ENCODE measurements at regions not wholly inside any gene's neighbourhood (a gene's known extent, or its start where the extent isn't known, plus 50 kb on each side); places are given as distances from the start of the nearest gene placed in this dataset.

GRCh38 chr5:125194883-125195282, 448.4 kb upstream of the ZNF608 start (continued):
- TF ChIP-seq ZNF687 (IDR thresholded peaks at IDR 0.05): no peak

GRCh38 chr5:125196481-125197111, 450.2 kb upstream of the ZNF608 start:
- Histone ChIP-seq H3K36me3 (ENCODE audit: control insufficient read depth in 2 of 2, insufficient read depth in 2 of 2, low read length in 1 of 2) (no peaks in the 10 kb centered on the region), H3K4me2 (ENCODE audit: control insufficient read depth, insufficient read depth) (no peak overlapping the region), H3K4me3 (no peak overlapping the region), H2AFZ (ENCODE audit: control insufficient read depth, low read depth, low read length) (no peak overlapping the region), H3K4me1 (ENCODE audit: control insufficient read depth, insufficient read depth, low read length) (no peaks in the 10 kb centered on the region), H3K27ac (ENCODE audit: control insufficient read depth, insufficient read depth) (no peak overlapping the region), H3K79me2 (ENCODE audit: control insufficient read depth, insufficient read depth, low read length) (no peaks in the 10 kb centered on the region), H3K27me3 (replicated peaks in 1 of 2; ENCODE audit: control insufficient read depth in 2 of 2, insufficient read depth in 2 of 2, low read length in 1 of 2) (no peaks in the 10 kb centered on the region), H4K20me1 (ENCODE audit: control insufficient read depth, insufficient read depth) (no peaks in the 10 kb centered on the region), H3K9me3 (replicated peaks; ENCODE audit: control insufficient read depth, insufficient read depth, low read length) (no peaks in the 10 kb centered on the region), H3K9ac (ENCODE audit: control insufficient read depth, insufficient read depth, low read length) (no peak overlapping the region)
- BruUV-seq (replicated peaks): no TSS peak
- WGBS (ENCODE audit: insufficient coverage, insufficient replicate concordance, low lambda C conversion rate, missing lambda C conversion rate): 50% methylated on average over 13 of the region's 13 CpGs
- POLR2A ChIA-PET: no interaction called here
- in situ Hi-C loops (cut with MboI): no loop called here
- FAIRE-seq: no peak
- no peak for DNase-seq (ENCODE audit: low read depth, low spot score)
- intact Hi-C loops (cut with micrococcal nuclease; ENCODE audit: unreplicated experiment): no loop called here
- RAD21 ChIA-PET (ENCODE audit: unreplicated experiment): interaction anchor here (1.6 kb wide), 1 partner anchor 294 kb away, joined by 3 read pairs; no protein-coding TSS in a partner anchor
- CTCF ChIA-PET: no interaction called here
- ATAC-seq: no peak
- SMC1A ChIA-PET (ENCODE audit: uncharacterized antibody, unreplicated experiment): interaction anchor here (1.0 to 2.3 kb wide), 3 partner anchors 10 to 248 kb away, joined by 3 to 8 read pairs (median 3); no protein-coding TSS in a partner anchor
- TF ChIP-seq IKZF1 (conservative IDR thresholded peaks at IDR 0.05) (no peak), POLR2AphosphoS2 (IDR thresholded peaks at IDR 0.05; ENCODE audit: low read depth, low read length) (no peak), DPF2 (IDR thresholded peaks at IDR 0.05) (no peak), ZSCAN29 (IDR thresholded peaks at IDR 0.05) (no peak), HDAC2 (IDR thresholded peaks at IDR 0.05) (no peak), SIN3A (IDR thresholded peaks at IDR 0.05; ENCODE audit: low read depth, low read length) (no peak), RCOR1 (conservative IDR thresholded peaks at IDR 0.05; ENCODE audit: low read depth, low read length) (no peak), SMARCA5 (IDR thresholded peaks at IDR 0.05) (no peak), KAT2A (conservative IDR thresholded peaks at IDR 0.05; ENCODE audit: control insufficient read depth, low read depth, low read length) (no peak), RBBP5 (conservative IDR thresholded peaks at IDR 0.05) (no peak), CHD2 (IDR thresholded peaks at IDR 0.05; ENCODE audit: borderline replicate concordance, low read depth, low read length) (no peak), MTA2 (IDR thresholded peaks at IDR 0.05; ENCODE audit: low read depth) (no peak)
- TF ChIP-seq, protein P1, sequence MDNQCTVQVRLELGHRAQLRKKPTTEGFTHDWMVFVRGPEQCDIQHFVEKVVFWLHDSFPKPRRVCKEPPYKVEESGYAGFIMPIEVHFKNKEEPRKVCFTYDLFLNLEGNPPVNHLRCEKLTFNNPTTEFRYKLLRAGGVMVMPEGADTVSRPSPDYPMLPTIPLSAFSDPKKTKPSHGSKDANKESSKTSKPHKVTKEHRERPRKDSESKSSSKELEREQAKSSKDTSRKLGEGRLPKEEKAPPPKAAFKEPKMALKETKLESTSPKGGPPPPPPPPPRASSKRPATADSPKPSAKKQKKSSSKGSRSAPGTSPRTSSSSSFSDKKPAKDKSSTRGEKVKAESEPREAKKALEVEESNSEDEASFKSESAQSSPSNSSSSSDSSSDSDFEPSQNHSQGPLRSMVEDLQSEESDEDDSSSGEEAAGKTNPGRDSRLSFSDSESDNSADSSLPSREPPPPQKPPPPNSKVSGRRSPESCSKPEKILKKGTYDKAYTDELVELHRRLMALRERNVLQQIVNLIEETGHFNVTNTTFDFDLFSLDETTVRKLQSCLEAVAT (IDR thresholded peaks at IDR 0.05): no peak
- TF ChIP-seq, protein P2, sequence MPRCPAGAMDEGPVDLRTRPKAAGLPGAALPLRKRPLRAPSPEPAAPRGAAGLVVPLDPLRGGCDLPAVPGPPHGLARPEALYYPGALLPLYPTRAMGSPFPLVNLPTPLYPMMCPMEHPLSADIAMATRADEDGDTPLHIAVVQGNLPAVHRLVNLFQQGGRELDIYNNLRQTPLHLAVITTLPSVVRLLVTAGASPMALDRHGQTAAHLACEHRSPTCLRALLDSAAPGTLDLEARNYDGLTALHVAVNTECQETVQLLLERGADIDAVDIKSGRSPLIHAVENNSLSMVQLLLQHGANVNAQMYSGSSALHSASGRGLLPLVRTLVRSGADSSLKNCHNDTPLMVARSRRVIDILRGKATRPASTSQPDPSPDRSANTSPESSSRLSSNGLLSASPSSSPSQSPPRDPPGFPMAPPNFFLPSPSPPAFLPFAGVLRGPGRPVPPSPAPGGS (IDR thresholded peaks at IDR 0.05; ENCODE audit: borderline replicate concordance, insufficient read depth, low read depth, low read length, poor library complexity, severe bottlenecking): no peak
- TF ChIP-seq, protein P3, sequence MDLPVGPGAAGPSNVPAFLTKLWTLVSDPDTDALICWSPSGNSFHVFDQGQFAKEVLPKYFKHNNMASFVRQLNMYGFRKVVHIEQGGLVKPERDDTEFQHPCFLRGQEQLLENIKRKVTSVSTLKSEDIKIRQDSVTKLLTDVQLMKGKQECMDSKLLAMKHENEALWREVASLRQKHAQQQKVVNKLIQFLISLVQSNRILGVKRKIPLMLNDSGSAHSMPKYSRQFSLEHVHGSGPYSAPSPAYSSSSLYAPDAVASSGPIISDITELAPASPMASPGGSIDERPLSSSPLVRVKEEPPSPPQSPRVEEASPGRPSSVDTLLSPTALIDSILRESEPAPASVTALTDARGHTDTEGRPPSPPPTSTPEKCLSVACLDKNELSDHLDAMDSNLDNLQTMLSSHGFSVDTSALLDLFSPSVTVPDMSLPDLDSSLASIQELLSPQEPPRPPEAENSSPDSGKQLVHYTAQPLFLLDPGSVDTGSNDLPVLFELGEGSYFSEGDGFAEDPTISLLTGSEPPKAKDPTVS (IDR thresholded peaks at IDR 0.05; ENCODE audit: low read depth, low read length): no peak

All from GM12878 (cell line).